ENCODE measurements at regions not wholly inside any gene's neighbourhood (a gene's known extent, or its start where the extent isn't known, plus 50 kb on each side); places are given as distances from the start of the nearest gene placed in this dataset.

GRCh38 chr1:191155178-191155577 lies 677.5 kb upstream of the BRINP3 start:
- TF ChIP-seq MYC (IDR thresholded peaks at IDR 0.05; ENCODE audit: low read depth, low read length) (no peak), MAX (IDR thresholded peaks at IDR 0.05; ENCODE audit: low read depth, low read length) (no peak), CTCF (IDR thresholded peaks at IDR 0.05; ENCODE audit: low read depth, low read length) (no peak), POLR2A (IDR thresholded peaks at IDR 0.05; ENCODE audit: extremely low read depth, insufficient read length) (no peak)
- no peak for DNase-seq (ENCODE audit: low read depth)
- no peak overlapping the region for H3K4me3 ChIP-seq (ENCODE audit: low read depth, low read length)

- TF ChIP-seq POLR2A (IDR thresholded peaks at IDR 0.05; ENCODE audit: extremely low read depth, insufficient read length): no peak
- no peak for TF ChIP-seq MYC (IDR thresholded peaks at IDR 0.05; ENCODE audit: low read depth, low read length)
- no peak for TF ChIP-seq CTCF (IDR thresholded peaks at IDR 0.05; ENCODE audit: low read depth, low read length)
- TF ChIP-seq MAX (IDR thresholded peaks at IDR 0.05; ENCODE audit: low read depth, low read length): no peak
- no peak overlapping the region for H3K4me3 ChIP-seq (ENCODE audit: low read depth, low read length)
- DNase-seq (ENCODE audit: low read depth): no peak
Measured at GRCh38 chr1:191160837-191161236, 683.2 kb upstream of the BRINP3 start.

GRCh38 chr1:191162762-191163161 lies 685.1 kb upstream of the BRINP3 start:
- no peak for DNase-seq (ENCODE audit: low read depth)
- no peak for TF ChIP-seq POLR2A (IDR thresholded peaks at IDR 0.05; ENCODE audit: extremely low read depth, insufficient read length)
- TF ChIP-seq CTCF (IDR thresholded peaks at IDR 0.05; ENCODE audit: low read depth, low read length): no peak
- TF ChIP-seq MAX (IDR thresholded peaks at IDR 0.05; ENCODE audit: low read depth, low read length): no peak
- no peak for TF ChIP-seq MYC (IDR thresholded peaks at IDR 0.05; ENCODE audit: low read depth, low read length)
- H3K4me3 ChIP-seq (ENCODE audit: low read depth, low read length): no peak overlapping the region

- no peak for TF ChIP-seq MAX (IDR thresholded peaks at IDR 0.05; ENCODE audit: low read depth, low read length)
- no peak for TF ChIP-seq MYC (IDR thresholded peaks at IDR 0.05; ENCODE audit: low read depth, low read length)
- no peak for TF ChIP-seq CTCF (IDR thresholded peaks at IDR 0.05; ENCODE audit: low read depth, low read length)
- no peak for TF ChIP-seq POLR2A (IDR thresholded peaks at IDR 0.05; ENCODE audit: extremely low read depth, insufficient read length)
- no peak for DNase-seq (ENCODE audit: low read depth)
- H3K4me3 ChIP-seq (ENCODE audit: low read depth, low read length): no peak overlapping the region
Measured at GRCh38 chr1:191163621-191164020, 686.0 kb upstream of the BRINP3 start.

GRCh38 chr1:191174298-191174697 lies 696.6 kb upstream of the BRINP3 start:
- peak; percentile 18 for DNase-seq (ENCODE audit: low read depth)
- TF ChIP-seq MYC (IDR thresholded peaks at IDR 0.05; ENCODE audit: low read depth, low read length) (no peak), MAX (IDR thresholded peaks at IDR 0.05; ENCODE audit: low read depth, low read length) (no peak), POLR2A (IDR thresholded peaks at IDR 0.05; ENCODE audit: extremely low read depth, insufficient read length) (no peak), CTCF (IDR thresholded peaks at IDR 0.05; ENCODE audit: low read depth, low read length) (no peak)
- H3K4me3 ChIP-seq (ENCODE audit: low read depth, low read length): no peak overlapping the region

- no peak overlapping the region for H3K4me3 ChIP-seq (ENCODE audit: low read depth, low read length)
- DNase-seq (ENCODE audit: low read depth): no peak
- no peak for TF ChIP-seq CTCF (IDR thresholded peaks at IDR 0.05; ENCODE audit: low read depth, low read length)
- no peak for TF ChIP-seq MYC (IDR thresholded peaks at IDR 0.05; ENCODE audit: low read depth, low read length)
- TF ChIP-seq POLR2A (IDR thresholded peaks at IDR 0.05; ENCODE audit: extremely low read depth, insufficient read length): no peak
- no peak for TF ChIP-seq MAX (IDR thresholded peaks at IDR 0.05; ENCODE audit: low read depth, low read length)
Measured at GRCh38 chr1:191176131-191176530, 698.5 kb upstream of the BRINP3 start.

All from NB4 (cell line).